GM19397 (cell line): ENCODE measurements at regions not wholly inside any gene's neighbourhood (a gene's known extent, or its start where the extent isn't known, plus 50 kb on each side); places are given as distances from the start of the nearest gene placed in this dataset.

Source experiments
- ATAC-seq: cut with Tn5 transposase; IDR thresholded peaks from one replicate; pipeline ENCODE4 v1.9.1; 2021; ENCODE audit warnings: mild to moderate bottlenecking, moderate library complexity; ENCODE audit not compliant: unreplicated experiment

DNA sequence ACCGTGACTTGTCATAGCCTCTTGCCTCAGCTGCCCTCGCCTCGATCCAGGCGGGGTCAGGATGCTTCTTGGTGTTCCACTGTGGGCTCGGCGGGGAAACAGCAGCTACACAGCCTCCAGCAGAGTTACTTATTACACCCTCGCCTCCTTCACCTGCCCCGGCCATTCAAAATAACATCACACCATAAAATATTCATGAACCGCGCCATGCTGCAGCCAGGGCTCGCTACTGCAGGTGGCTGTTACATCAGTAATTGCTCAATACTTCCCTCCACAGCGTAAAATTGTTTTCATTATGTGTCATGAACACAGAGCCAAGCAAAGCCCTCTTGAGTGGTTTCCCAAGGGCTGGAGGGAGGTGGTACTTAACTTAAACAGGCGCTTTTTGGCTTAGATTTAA, 241.5 kb upstream of the SP8 start:
- no peak for ATAC-seq

DNA sequence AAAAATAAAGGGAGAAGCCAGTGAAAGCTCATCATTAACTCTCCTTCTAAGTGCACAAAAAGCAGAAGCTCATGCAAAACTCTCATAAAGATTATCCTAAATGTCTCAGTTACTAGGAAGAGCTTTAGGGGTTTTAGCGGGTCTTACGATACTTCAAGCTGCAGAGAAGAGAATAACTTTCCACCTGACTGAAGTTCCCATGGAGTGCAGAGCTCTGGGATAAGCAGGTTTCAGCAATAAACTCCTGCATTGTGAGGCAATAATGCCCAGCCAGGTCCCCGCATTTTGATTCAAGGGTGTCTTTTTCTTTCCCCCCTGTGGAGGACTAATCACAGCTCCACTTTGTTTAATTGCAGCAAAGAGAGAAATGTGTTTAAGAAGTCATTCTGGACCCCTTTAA, 241.9 kb upstream of the SP8 start:
- no peak for ATAC-seq

DNA sequence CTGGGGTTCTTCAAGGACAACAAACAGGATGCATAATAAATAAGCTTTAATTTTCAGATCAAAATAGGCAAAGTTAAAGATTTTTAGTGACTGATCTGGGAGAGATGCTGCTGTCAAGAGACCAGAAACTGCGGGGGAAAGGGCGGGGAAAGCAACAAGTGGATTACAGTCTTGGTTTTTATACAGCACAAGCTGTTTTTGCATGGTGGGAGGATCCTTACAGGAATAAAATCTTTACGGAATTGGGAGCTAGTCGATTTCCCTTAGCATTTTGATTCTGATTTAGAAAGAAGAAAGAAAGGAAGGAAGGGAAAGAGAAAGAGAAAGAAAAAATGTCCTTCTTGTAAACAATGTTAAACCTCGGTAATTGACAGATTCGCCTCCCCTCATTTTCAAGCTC, 242.3 kb upstream of the SP8 start:
- no peak for ATAC-seq

DNA sequence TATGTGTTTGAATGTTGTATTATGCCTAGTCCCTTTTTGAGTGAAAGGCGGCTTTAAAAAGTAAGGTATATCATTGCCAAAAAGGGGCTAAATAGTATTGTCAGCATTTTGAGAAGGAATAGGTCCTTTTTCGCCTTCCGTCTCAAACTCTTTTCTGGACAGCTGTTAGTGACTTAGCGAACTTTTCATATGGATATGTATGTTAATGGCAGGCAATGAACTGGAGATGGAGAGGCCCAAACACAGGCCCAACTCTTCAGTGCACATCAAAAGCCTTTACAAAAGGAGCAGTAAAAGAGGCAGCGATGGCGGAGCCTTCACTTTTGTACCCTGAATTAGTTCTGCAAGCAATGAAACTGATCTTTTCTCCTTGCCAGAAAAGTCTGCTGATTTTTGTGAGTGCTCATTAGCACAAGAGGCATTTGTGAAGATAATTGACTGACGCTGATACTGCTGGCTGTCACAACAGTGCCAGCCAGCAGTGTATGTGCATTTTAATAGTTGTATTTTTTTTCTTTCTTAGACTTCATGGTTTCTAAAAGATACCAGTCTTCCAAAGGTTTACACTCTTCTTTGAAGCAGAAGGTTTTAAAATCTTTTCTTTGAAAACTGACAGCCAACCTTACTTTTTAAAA, 243.7 kb upstream of the SP8 start:
- no peak for ATAC-seq

DNA sequence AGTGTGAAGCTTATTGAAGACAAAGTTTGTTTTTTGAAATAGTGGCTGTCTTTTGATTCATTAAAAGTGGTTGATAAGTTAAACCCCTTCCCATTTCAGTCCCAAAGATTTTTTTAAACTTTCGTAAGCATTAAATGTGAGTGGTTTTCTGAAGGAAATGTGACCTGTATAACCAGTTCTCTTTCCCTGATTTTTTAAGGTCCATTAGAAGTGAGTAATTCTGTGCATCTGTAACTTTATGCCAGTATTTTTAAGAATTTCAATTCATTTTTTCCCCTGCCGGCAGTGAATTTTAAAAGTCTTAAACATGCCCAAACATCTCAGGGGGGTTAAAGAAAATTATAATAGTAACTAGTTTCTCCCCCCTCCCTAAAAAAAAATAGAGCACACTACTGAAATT, 254.6 kb upstream of the SP8 start:
- ATAC-seq: no peak

DNA sequence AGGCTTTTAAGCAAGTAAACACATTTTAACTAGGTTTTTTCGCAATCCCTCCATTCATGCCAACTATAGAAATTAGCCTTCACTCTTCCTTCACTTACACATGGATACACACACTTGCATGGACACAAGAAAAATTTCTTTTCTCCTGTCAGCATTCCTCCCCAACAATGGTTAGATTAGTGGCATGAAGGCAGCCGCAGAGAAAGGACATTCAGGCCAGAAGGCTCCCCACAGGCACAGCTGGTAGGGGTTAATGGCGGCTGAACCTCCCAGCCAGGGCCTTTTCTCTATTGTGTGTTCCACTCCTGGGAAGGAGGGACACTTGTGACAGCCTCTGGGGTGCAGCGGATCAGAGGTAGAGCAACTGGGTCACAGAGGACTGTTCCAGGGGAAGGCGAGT, 255.0 kb upstream of the SP8 start:
- ATAC-seq: no peak

DNA sequence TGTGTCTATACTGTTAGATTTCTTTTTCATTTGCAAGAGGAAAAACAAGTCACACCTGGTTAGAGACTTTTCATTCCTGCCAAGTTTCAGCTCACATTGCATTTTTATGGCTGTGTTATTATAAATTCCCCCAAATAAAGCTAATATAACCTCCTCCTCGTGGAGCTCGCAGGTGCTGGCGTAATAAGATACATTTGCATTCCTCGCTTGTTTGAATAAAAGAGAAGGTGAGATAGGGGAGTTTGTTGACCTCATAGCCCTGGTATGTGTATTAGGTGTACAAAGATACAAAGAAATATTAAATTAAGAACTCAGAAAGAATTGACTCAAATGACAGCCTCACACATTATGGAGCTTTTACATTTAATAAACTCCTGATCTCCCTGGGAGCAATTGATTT, 257.7 kb upstream of the SP8 start:
- no peak for ATAC-seq

DNA sequence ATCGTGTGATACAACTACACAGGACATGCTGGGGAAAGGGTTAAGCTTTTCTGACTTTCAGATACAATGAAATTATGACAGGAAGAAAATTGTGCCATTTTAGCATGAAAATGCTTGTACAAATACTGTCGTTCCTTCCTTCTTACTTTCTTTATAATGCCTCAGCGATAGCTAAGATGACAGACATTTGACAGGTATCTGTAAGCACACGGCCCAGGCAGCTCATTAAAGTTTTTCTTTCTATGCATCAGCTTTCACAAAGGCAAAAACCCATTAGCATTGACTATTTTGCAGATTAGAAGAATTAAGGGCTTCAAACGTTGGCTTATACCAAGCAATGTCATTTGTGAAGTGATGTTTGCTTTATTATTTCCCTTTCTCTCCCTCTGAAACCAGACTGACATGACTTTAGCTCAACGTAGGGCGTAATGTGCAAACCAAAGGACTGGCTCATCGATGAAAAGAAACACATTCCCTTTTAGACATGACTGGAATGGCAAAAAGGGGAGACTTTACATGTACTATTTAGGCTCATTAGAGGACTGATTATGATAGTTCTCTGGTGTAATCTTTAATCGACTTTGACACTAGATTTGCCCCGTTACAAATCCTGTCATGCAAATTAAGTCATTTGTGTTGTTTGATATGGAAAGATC, 258.4 kb upstream of the SP8 start:
- no peak for ATAC-seq

DNA sequence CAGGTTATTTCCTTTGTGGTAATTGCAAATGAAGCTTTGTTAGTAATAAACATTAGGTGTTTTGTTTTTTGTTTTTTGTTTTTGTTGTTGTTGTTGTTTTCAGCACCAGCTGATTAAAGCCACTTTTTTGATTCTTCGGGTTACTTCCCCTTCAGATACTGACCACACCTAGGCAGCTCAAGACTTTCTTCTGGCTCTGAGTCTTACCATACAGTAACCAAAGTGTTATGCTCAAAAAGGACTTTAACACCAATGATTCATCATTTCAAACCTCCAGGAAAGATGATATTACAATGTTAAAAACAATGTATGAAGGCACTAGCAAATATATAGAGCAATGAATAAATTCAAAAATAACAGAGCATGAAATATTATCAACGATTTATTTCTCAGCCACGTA, 265.2 kb upstream of the SP8 start:
- no peak for ATAC-seq

DNA sequence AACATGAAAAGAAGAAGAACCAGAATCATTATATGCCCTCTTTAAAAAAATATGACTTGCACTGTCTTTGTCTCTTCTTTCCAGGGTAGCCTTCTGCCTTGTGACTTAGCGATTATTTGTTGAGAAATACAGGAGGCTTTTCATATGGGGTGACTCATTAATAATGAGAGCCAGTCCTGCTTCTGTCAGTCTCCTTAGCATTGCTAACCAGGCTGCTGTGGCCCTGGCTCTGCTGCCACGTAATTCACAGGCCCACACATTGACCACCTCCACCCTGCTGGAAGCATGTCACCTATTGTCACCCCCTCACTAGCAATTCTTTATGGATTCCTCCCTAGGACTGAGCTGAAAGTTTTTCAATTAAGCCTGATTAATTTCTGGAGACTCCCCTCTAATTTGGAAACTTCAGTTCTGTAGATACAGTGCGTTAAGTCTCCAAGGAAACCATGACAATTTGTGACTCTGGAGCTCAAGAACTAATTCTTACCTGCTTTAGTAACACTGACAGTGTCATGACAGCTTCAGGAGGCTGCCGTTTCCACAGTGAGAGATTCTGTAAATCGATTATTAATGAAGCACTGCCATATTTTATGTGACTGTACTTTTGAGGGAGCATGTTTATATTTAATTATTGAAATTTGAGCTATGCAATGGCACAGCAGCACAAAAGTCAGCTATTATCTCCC, 267.9 kb upstream of the SP8 start:
- no peak for ATAC-seq

DNA sequence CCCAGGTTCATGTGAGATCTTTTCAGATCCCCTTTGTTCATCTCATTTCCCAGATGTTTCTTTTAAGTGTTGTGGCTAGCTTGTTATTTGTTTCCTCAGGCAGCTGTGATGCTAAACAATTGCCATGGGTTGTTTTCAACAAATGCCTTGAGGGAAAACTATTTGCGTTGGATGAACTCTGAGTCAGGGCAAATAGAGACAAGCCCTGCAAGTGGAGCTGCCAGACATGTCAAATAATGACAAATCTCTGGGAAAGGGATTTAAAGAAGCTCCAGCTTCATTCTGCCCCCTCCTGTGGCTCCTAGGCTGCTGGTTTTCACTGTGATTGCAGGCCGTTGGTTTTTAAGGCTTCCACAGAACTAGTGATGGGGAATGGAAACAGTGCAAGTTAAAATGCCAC, 272.4 kb upstream of the SP8 start:
- no peak for ATAC-seq

DNA sequence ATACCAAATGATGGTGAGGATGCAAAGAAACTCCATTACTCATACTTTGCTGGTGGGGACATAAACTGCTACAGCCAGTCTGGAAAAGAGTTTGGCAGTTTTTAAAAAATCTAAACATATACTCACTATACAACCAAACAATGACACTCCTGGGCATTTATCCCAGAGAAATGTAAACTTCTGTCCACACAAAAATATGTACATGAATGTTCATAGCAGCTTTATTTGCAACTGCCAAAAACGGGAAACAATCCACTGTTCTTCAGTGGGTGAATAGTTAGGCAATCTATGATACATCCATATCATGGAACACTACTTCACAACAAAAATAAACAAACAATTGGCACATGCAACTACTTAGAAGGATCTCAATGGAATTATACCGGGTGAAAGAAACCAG, 276.4 kb upstream of the SP8 start:
- ATAC-seq: no peak

DNA sequence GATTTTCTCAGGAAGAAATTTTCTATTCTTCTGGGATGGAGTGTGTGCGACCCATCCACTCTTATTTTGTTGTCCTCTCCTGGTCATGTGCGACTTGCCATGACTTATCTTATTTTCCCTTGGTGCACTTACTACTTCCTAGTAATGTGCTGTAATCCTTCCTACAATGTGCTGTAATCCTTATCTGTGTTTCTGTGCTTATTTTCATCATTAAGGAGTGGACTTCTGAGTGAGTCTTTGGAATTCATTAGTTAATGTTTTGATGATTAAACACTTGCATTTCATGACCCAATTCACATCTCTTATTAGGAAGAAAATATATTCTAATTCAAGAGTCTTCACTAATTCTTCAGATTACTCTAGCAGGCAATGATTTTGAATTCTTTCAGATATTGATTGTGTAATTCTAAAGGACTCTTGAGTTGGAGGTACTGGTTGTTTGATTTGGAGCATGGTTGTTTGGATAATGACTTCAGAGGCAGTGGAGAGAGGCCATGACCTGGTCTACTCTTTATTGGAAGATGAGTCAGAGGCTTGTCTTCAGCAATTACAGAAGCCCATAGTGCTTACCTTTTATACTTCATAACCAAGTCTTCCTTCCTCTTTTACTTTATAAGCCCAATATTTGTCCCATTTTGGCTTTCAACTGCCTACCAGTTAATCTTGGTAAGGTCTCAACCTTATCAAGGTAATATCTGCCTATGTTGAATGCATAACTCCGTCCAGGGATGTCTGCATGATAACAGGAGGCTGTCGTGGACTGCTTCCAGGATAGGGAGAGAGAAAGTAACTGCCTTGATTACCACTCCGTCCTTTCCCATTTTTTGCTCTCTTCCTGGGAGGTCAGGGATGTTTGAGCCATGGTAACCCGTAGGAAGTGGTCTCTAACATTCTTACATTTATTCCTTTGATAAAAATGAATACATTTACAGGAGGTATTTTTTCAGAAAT, 278.3 kb upstream of the SP8 start:
- no peak for ATAC-seq

DNA sequence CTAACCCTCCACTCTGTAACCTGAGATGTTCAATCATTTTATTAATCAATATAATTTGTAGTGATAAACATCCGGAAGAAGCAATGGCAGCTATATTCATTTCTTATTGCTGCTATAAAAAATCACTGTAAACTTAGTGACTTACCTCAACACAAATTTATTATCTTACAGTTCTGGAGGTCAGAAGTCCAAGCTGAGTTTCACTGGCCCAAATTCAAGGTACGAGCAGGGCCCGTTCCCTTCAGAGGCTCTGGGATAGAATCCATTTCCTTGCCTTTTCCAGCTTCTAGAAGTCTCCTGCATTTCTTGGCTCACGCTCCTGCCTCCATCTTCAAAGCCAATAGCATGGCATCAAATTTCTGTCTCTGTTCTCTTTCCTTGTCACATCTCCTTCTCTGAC, 279.5 kb upstream of the SP8 start:
- no peak for ATAC-seq

DNA sequence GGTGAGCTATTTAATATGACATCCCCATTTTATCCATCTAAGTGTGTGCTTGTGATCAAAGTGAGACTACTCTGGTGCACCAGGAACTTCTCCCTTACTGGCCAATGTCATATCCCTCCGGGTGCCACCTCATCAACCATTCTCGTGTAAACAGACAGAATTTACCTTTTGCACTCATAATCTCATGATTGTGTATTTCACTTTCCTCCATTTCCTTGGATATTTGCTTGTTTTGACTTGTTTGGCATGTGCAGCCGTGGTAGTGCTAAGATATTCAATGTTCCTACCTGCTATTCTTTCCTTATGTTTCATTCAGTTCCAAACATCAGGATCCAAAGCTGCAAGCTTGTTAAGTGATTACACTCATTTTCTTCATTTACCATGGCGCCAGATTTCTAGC, 280.5 kb upstream of the SP8 start:
- ATAC-seq: no peak

DNA sequence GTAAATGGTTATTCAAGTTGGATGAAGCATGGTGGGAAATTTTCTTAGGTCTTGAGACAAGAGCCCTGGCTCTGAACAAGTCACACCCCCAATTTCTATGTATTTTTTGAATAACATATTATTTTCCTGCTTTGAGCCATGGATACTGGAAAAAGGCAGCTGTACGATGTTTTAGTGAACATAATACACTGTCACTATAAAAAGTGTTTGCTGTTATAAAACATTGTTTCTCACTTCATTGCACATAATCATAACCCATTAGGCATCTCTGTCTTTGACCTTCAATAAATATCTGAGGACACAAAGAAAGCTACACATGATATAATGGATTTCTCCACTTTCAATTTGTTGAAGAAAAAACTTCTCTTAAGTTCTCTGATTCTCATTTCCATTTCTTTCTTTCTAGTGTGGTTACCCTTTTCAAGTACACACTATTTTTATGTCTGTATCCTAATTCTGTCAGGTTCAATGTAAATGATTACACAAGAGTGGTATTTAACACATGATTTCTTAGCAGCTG, 283.9 kb upstream of the SP8 start:
- ATAC-seq: no peak

DNA sequence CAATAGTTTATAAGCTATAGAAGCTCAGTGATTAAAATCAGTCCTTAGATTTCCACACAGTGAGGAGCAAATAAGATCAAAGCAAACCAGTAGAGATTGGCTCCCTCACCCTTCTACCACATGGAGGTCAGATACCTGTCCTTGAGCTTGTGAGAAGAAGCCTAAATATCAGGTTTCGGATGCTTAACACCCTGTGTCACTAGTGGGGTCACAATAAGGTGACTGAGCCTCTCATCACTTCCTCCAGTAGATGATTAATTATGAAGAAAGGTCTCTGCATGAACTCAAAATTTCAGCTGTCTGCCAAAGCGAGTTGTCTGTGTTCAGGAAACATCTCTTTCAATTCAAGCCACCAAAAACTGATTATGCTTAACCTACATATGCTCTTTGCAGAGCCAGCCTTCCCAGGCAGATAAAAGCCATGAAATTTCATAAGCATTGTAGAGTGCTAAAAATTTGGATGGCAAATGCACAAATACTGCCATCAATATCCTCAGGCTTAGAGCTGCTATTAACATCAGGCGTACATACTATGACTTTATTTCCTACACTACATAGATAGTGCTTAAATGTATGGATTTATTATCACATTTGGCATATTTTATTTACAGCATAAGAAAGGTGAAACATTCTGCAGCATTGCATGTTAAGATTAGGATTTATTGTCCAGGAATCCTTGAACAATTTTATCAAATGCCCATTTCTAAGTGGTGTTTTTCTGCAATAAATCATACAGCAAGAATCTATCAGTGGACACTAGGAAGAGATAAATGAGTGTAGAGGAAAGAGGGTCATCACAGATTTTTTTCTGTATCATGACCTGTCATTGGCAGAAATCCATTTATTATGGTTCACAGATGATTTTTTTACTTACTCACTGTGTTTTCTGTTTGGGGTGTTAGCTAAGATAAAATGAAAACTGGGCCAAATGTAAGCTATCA, 285.1 kb upstream of the SP8 start:
- peak; percentile 54 for ATAC-seq

DNA sequence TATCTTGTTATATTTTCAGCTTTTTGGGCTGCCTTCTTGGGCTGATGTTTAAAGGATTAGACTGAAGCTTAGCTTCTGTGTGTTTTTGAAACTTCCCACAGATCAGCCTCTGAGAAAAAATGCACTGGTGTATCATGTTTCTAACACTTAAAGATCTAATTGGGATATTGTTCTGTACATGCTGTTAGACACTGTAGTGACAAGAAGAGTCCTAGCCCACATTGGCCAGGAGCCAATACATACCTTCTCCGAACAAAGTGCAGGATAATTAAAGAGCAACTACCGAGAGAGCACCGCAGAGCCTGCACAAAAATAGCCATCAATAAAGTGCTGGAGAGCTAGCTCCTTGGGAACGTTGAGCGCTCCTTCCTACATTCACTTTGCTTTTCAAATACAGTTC, 289.4 kb upstream of the SP8 start:
- no peak for ATAC-seq

DNA sequence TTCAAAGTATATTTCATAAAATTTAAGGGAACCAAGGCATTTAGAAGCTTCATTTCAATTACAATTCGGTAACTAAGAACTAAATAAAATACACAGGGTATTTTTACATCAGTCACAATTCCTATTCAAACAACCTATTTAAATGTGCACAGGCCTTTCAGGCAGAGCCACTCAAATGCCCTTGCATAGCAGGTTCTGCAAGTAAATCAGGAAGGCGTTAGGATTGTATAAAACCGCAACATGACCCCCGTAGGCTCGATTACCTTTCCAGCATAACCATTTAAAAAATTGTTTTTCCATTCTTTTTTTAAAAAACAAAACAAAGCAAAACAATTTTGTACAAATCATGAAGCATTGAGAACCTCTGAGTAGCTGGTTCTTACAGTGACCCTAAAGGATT, 289.9 kb upstream of the SP8 start:
- ATAC-seq: no peak

DNA sequence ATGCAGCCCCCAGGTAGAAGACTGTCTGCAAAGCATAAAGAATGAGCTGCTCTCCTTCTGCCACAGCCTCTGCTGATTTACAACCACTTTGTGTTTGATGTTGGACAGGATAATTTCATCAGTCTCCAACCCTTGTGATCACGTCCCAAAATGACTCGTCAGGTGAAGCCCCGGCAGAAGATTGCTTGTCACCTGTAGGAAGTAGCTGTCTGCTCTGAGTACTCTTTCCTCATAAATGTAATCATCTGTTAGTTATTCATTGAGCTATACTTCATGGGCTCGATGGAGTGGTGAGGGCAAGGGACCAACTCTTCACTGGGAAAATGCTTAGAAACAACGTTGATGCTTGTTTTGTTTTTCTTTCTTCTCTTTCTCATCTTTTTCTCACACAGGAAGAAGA, 290.9 kb upstream of the SP8 start:
- no peak for ATAC-seq
